Activated naive CD4-positive, alpha-beta T cell treated with anti-CD3 and anti-CD28 coated beads for 36 hours (primary cell): ENCODE measurements at regions not wholly inside any gene's neighbourhood (a gene's known extent, or its start where the extent isn't known, plus 50 kb on each side); places are given as distances from the start of the nearest gene placed in this dataset.

Experiments
- CTCF ChIA-PET: fragments of 350-600 bp; sonication (Branson Sonifier 250); formaldehyde crosslinking; loops from one replicate; lab custom pipeline; 2021; ENCODE audit warnings: antibody characterized with exemption; lab: Charles Lee
- DNase-seq: peaks from one replicate; pipeline ENCODE4 v3.0.0-alpha.2; 2020
- H3K27ac Mint-ChIP-seq: one replicate; pipeline ENCODE4 v1.8.0; 2021; ENCODE audit warnings: mild to moderate bottlenecking, mixed read lengths
- H3K27me3 Mint-ChIP-seq: one replicate; pipeline ENCODE4 v1.8.0; 2021; ENCODE audit warnings: low read depth, mixed read lengths
- H3K36me3 Mint-ChIP-seq: one replicate; pipeline ENCODE4 v1.8.0; 2021; ENCODE audit warnings: low read depth, mixed read lengths
- H3K4me1 Mint-ChIP-seq: one replicate; pipeline ENCODE4 v1.8.0; 2021; ENCODE audit warnings: low read depth, mixed read lengths
- H3K4me3 Mint-ChIP-seq: one replicate; pipeline ENCODE4 v1.8.0; 2021; ENCODE audit warnings: mild to moderate bottlenecking, moderate library complexity, mixed read lengths
- H3K9me3 Mint-ChIP-seq: one replicate; pipeline ENCODE4 v1.8.0; 2021; ENCODE audit warnings: mixed read lengths
- intact Hi-C: fragments of 100-400 bp; cut with micrococcal nuclease; formaldehyde crosslinking; loops from one replicate; pipeline ENCODE4 v1.15.1; 2023

- peaks cover 8% of the 10 kb centered on the region for H3K27me3 Mint-ChIP-seq
- no peak for DNase-seq
- intact Hi-C loops, result no loop called here
- H3K27ac Mint-ChIP-seq, result no peak overlapping the region
- H3K4me3 Mint-ChIP-seq, result no peak overlapping the region
- no peaks in the 10 kb centered on the region for H3K4me1 Mint-ChIP-seq
- CTCF ChIA-PET, result no interaction called here
- H3K36me3 Mint-ChIP-seq, result no peaks in the 10 kb centered on the region
- H3K9me3 Mint-ChIP-seq, result no peaks in the 10 kb centered on the region
Observed at GRCh38 chr2:67918471-67918870, 144.3 kb downstream of the C1D start.

- Mint-ChIP-seq H3K4me3 (no peak overlapping the region), H3K9me3 (no peaks in the 10 kb centered on the region), H3K27ac (no peak overlapping the region), H3K27me3 (peaks cover 9% of the 10 kb centered on the region), H3K36me3 (no peaks in the 10 kb centered on the region), H3K4me1 (no peaks in the 10 kb centered on the region)
- CTCF ChIA-PET, result no interaction called here
- intact Hi-C loops, result no loop called here
- no peak for DNase-seq
Observed at GRCh38 chr2:67919490-67919889, 143.3 kb downstream of the C1D start.

GRCh38 chr2:67922080-67922785 is 140.6 kb downstream of the C1D start:
- intact Hi-C loops, result no loop called here
- Mint-ChIP-seq H3K27me3 (peaks cover 10% of the 10 kb centered on the region), H3K36me3 (no peaks in the 10 kb centered on the region), H3K4me3 (no peak overlapping the region), H3K9me3 (no peaks in the 10 kb centered on the region), H3K4me1 (no peaks in the 10 kb centered on the region), H3K27ac (no peak overlapping the region)
- no peak for DNase-seq
- CTCF ChIA-PET, result interaction anchor here (0.7 kb wide), 1 partner anchor 25 kb away, joined by 5 read pairs; no protein-coding TSS in a partner anchor

- Mint-ChIP-seq H3K36me3 (no peaks in the 10 kb centered on the region), H3K27ac (no peak overlapping the region), H3K4me1 (no peaks in the 10 kb centered on the region), H3K4me3 (no peak overlapping the region), H3K9me3 (no peaks in the 10 kb centered on the region), H3K27me3 (peaks cover 10% of the 10 kb centered on the region)
- intact Hi-C loops, result no loop called here
- DNase-seq, result no peak
- CTCF ChIA-PET, result no interaction called here
Observed at GRCh38 chr2:67923696-67924095, 139.1 kb downstream of the C1D start.

- H3K36me3 Mint-ChIP-seq, result no peaks in the 10 kb centered on the region
- CTCF ChIA-PET, result no interaction called here
- intact Hi-C loops, result no loop called here
Observed at GRCh38 chr2:67927501-67927900, 135.3 kb downstream of the C1D start.

GRCh38 chr2:67930156-67930555 is 132.6 kb downstream of the C1D start:
- no peak for DNase-seq
- H3K27ac Mint-ChIP-seq, result no peak overlapping the region
- H3K4me1 Mint-ChIP-seq, result no peaks in the 10 kb centered on the region
- CTCF ChIA-PET, result interaction anchor here (0.6 kb wide), 1 partner anchor 67 kb away, joined by 3 read pairs; no protein-coding TSS in a partner anchor
- H3K27me3 Mint-ChIP-seq, result peaks cover 9% of the 10 kb centered on the region
- H3K9me3 Mint-ChIP-seq, result no peaks in the 10 kb centered on the region
- intact Hi-C loops, result no loop called here
- H3K4me3 Mint-ChIP-seq, result no peak overlapping the region
- no peaks in the 10 kb centered on the region for H3K36me3 Mint-ChIP-seq

More at GRCh38 chr2:67927501-67927900, 135.3 kb downstream of the C1D start:
- no peak overlapping the region for H3K27ac Mint-ChIP-seq
- H3K9me3 Mint-ChIP-seq, result no peaks in the 10 kb centered on the region
- no peaks in the 10 kb centered on the region for H3K4me1 Mint-ChIP-seq
- H3K27me3 Mint-ChIP-seq, result peaks cover 9% of the 10 kb centered on the region
- DNase-seq, result no peak
- H3K4me3 Mint-ChIP-seq, result no peak overlapping the region

GRCh38 chr2:67936969-67937368 is 125.8 kb downstream of the C1D start:
- intact Hi-C loops, result no loop called here
- H3K9me3 Mint-ChIP-seq, result no peaks in the 10 kb centered on the region
- H3K27ac Mint-ChIP-seq, result no peak overlapping the region
- no peak overlapping the region for H3K4me3 Mint-ChIP-seq
- no peaks in the 10 kb centered on the region for H3K36me3 Mint-ChIP-seq
- no peak for DNase-seq
- CTCF ChIA-PET, result no interaction called here
- H3K27me3 Mint-ChIP-seq, result peaks cover 6% of the 10 kb centered on the region
- no peaks in the 10 kb centered on the region for H3K4me1 Mint-ChIP-seq

GRCh38 chr2:67938053-67938452 is 124.8 kb downstream of the C1D start:
- Mint-ChIP-seq H3K36me3 (no peaks in the 10 kb centered on the region), H3K27me3 (peaks cover 6% of the 10 kb centered on the region), H3K27ac (no peak overlapping the region), H3K4me1 (no peaks in the 10 kb centered on the region), H3K4me3 (no peak overlapping the region), H3K9me3 (peaks cover 6% of the 10 kb centered on the region)
- intact Hi-C loops, result no loop called here
- CTCF ChIA-PET, result interaction anchor here (0.6 kb wide), 1 partner anchor 151 kb away, joined by 3 read pairs; no protein-coding TSS in a partner anchor
- no peak for DNase-seq

- DNase-seq, result no peak
- H3K36me3 Mint-ChIP-seq, result no peaks in the 10 kb centered on the region
- CTCF ChIA-PET, result no interaction called here
- H3K27ac Mint-ChIP-seq, result no peak overlapping the region
- intact Hi-C loops, result no loop called here
- no peak overlapping the region for H3K4me3 Mint-ChIP-seq
- no peaks in the 10 kb centered on the region for H3K4me1 Mint-ChIP-seq
- H3K9me3 Mint-ChIP-seq, result peaks cover 7% of the 10 kb centered on the region
- H3K27me3 Mint-ChIP-seq, result peaks cover 7% of the 10 kb centered on the region
Observed at GRCh38 chr2:67945056-67945455, 117.7 kb downstream of the C1D start.

- intact Hi-C loops, result no loop called here
- H3K27ac Mint-ChIP-seq, result no peak overlapping the region
Observed at GRCh38 chr2:67945940-67946339, 116.9 kb downstream of the C1D start.

GRCh38 chr2:67948057-67948456 is 114.7 kb downstream of the C1D start:
- DNase-seq, result no peak
- no peaks in the 10 kb centered on the region for H3K4me1 Mint-ChIP-seq
- CTCF ChIA-PET, result no interaction called here
- H3K4me3 Mint-ChIP-seq, result no peak overlapping the region
- H3K27me3 Mint-ChIP-seq, result peaks cover 8% of the 10 kb centered on the region
- peaks cover 2% of the 10 kb centered on the region for H3K9me3 Mint-ChIP-seq
- no peak overlapping the region for H3K27ac Mint-ChIP-seq
- H3K36me3 Mint-ChIP-seq, result no peaks in the 10 kb centered on the region
- intact Hi-C loops, result no loop called here

More at GRCh38 chr2:67945940-67946339, 116.9 kb downstream of the C1D start:
- Mint-ChIP-seq H3K4me3 (no peak overlapping the region), H3K27me3 (peaks cover 8% of the 10 kb centered on the region), H3K9me3 (peaks cover 7% of the 10 kb centered on the region), H3K4me1 (no peaks in the 10 kb centered on the region), H3K36me3 (no peaks in the 10 kb centered on the region)
- CTCF ChIA-PET, result no interaction called here
- DNase-seq, result no peak

GRCh38 chr2:67948506-67948905 is 114.3 kb downstream of the C1D start:
- CTCF ChIA-PET, result no interaction called here
- H3K4me3 Mint-ChIP-seq, result no peak overlapping the region
- DNase-seq, result no peak
- no peaks in the 10 kb centered on the region for H3K4me1 Mint-ChIP-seq
- peaks cover 10% of the 10 kb centered on the region for H3K27me3 Mint-ChIP-seq
- H3K9me3 Mint-ChIP-seq, result no peaks in the 10 kb centered on the region
- intact Hi-C loops, result no loop called here
- H3K36me3 Mint-ChIP-seq, result no peaks in the 10 kb centered on the region
- H3K27ac Mint-ChIP-seq, result no peak overlapping the region

GRCh38 chr2:67950018-67950417 is 112.8 kb downstream of the C1D start:
- peaks cover 15% of the 10 kb centered on the region for H3K27me3 Mint-ChIP-seq
- DNase-seq, result no peak

More at GRCh38 chr2:67950018-67950417, 112.8 kb downstream of the C1D start:
- intact Hi-C loops, result no loop called here
- Mint-ChIP-seq H3K9me3 (no peaks in the 10 kb centered on the region), H3K27ac (no peak overlapping the region), H3K4me3 (no peak overlapping the region), H3K4me1 (no peaks in the 10 kb centered on the region), H3K36me3 (no peaks in the 10 kb centered on the region)
- CTCF ChIA-PET, result no interaction called here
